GM12891 (cell line): ENCODE measurements at regions not wholly inside any gene's neighbourhood (a gene's known extent, or its start where the extent isn't known, plus 50 kb on each side); places are given as distances from the start of the nearest gene placed in this dataset.

Experiments used
- DNase-seq: peaks from one replicate; pipeline ENCODE4 v3.0.0; 2011; ENCODE audit warnings: low spot score; ENCODE audit not compliant: insufficient read length
- FAIRE-seq: peaks from 2 replicates; lab custom pipeline; 2011; peaks lifted over from hg19 to GRCh38; lab: Jason Lieb, UNC
- PAX5 ChIP-seq: IDR thresholded peaks from 2 replicates; pipeline ENCODE4 v1.6.1; 2011; ENCODE audit warnings: low read length, moderate library complexity, mild to moderate bottlenecking; ENCODE audit not compliant: insufficient read depth, severe bottlenecking
- POLR2A ChIP-seq: IDR thresholded peaks from 2 replicates; pipeline ENCODE4 v1.6.1; 2011; ENCODE audit warnings: low read depth, low read length, control low read depth
- POLR2AphosphoS5 ChIP-seq: IDR thresholded peaks from 2 replicates; pipeline ENCODE4 v1.6.1; 2011; ENCODE audit warnings: low read depth, low read length, control low read depth
- POU2F2 ChIP-seq: IDR thresholded peaks from 2 replicates; pipeline ENCODE4 v1.6.1; 2011; ENCODE audit warnings: low read depth, mild to moderate bottlenecking, control low read depth, low read length, moderate library complexity
- SPI1 ChIP-seq: IDR thresholded peaks from 2 replicates; pipeline ENCODE4 v1.6.1; 2011; ENCODE audit warnings: low read depth, low read length, control low read depth
- TAF1 ChIP-seq: IDR thresholded peaks from 2 replicates; pipeline ENCODE4 v1.6.1; 2011; ENCODE audit warnings: low read depth, low read length, control low read depth

DNA sequence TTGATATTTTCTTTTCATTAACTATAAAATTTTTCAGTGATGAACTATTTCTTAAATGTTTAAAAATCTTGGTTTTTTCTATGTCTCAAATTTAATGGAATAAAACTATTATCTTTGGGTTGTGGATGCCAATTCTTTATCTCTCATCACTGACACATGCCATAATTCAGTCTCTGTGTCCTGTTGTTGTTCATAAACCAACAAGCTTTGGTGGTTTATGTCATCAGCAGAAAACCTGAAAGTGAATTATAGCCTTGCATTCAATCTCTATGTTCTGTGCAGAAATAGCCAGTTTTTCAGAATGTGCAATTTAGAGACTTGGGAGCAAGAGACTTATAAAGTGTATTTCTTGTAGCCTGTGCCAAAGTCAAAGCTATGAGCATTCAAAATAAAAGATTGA is 462.6 kb upstream of the ADGRL4 start:
- no peak for TF ChIP-seq POLR2AphosphoS5
- no peak for TF ChIP-seq PAX5
- no peak for TF ChIP-seq SPI1
- TF ChIP-seq POU2F2, result no peak
- TF ChIP-seq TAF1, result no peak
- TF ChIP-seq POLR2A, result no peak
- no peak for DNase-seq
- FAIRE-seq, result peak; percentile 55

DNA sequence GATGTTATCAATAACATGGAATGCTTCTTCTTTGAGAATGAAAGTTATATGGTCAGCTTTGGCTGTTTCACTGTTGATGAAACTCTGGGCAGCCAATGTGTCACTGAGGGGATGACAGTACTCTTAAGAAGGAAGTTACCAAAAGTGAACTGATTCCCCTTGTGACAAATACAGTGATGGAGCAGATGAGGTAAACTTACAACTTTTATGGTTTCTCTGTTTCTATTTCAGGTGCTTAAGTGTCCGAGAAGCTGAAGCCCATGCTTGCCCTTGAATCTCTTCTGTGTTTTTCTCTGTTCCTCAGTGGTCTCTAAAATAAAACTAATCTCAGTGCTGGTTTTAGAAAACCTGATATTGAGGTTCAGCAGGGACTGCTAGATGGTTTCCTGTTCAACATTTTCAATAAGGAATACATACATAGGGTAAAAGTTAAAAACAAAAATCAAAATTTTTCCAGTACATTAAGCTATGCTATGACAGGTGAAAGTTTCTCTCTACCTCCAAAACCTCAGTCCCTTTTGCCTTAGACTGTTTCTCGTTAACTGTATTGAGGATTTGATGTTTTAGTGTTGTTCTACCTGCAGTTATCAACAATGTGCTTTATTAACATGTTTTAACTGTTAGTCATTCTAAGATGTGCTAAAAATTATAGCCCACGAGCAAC is 454.4 kb upstream of the ADGRL4 start:
- FAIRE-seq (peak; percentile 92), DNase-seq (peak; percentile 14)
- peak; percentile 73 for TF ChIP-seq SPI1
- no peak for TF ChIP-seq PAX5

DNA sequence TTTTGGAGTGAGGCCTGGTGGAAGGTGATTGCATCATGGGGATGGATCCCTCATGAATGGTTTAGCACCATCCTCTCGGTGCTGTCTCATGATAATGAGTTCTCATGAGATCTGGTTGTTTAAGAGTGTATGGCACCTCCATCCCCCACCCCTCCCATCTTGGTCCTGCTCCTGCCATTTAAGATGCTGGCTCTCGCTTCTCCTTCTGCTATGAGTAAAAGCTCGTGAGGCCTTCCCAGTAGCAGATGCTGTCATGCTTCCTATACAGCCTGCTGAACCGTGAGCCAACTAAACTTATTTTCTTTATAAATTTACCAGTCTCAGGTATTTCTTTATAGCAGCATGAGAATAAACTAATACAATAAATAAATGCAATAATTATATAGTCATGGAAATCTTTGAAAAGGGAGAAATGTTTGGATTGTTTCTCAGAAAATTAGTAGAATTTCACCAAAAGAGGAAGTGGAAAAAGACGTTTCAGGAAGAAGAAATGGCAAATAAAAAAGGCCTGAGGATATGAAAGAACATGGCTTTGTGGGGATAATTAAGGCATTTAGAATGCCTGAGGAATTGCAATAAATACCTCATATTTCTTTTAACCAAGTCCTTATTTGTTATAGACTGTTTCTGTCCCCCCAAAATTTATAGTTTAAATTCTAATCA is 451.2 kb upstream of the ADGRL4 start:
- DNase-seq (no peak), FAIRE-seq (peak; percentile 47)
- TF ChIP-seq SPI1 (peak; percentile 78), TAF1 (no peak)

DNA sequence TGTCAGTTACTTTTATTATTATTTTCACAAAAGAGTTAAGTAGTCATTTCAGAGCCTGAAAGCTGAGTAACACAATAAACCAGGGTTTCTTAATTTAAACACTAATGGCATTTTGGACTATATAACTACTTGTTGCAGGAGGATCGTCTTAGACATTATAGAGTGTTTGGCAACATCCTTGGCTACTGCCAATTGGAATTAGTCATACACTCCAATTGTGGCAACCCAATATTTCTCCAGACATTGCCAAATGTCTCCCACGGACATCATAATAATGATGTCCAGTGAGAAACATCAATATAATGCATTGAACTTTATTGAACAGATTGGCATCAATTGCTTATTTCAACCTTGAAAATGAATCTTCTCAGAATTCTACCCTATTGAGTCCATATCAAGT is 441.9 kb upstream of the ADGRL4 start:
- no peak for FAIRE-seq
- no peak for DNase-seq
- TF ChIP-seq POU2F2 (no peak), PAX5 (no peak), POLR2AphosphoS5 (no peak), POLR2A (no peak), TAF1 (no peak)

DNA sequence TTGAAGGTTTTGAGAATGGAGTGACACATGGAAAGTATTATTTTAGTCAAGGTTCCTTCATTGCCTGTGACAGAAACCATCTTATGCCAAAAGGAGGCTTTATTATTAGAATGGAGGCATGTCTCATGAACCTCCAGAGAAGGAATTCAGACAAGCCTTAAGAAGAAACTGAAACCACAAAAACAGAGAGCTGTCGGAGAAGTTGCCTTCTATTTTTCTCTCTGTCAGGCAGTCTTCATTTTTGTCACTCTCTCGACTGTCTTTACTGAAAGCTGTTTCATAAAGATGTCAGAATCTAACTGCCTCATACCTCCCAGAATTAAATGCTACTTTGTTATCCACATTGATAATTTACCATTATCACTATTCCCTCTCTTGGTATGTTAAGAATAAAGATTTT is 434.7 kb upstream of the ADGRL4 start:
- TF ChIP-seq POLR2A, result no peak
- no peak for FAIRE-seq
- DNase-seq, result no peak

DNA sequence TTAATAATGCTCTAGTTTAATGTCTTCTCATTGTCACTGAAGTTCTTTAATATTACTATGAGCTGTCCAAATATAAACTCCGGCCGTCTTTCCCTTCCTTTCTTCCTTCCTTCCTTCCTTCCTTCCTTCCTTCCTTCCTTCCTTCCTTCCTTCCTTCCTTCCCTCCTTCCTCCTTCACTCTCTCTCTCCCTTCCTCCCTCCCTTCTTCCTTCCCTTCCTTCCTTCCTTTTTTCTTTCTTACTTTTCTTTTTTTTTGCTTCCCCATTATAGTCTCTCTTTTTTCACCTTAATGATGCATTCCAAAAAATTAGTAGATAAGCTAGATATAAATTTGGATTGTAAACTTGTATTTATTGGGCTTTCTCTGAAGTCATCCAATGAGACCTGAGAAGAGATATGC is 431.0 kb upstream of the ADGRL4 start:
- TF ChIP-seq POLR2AphosphoS5 (no peak), POU2F2 (no peak), TAF1 (no peak), PAX5 (no peak), SPI1 (no peak)
- FAIRE-seq (no peak), DNase-seq (no peak)

DNA sequence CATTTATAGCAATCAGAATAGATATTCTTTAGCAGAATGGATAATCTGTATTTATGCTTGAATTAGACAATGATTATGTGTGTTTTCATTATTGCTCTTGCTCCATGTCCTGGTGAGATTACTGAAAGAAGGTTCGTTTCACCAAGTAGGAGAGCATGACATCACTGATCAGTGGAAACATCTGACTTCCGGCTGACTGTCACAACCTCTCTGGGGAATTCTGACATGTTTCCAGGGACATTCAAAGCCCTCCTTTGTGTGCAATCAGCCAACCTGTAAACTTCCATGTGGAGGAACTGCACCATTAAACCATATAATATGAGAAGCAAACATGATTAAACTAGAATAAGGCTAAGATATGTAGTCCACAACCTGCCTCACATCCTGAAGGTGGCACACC is 424.8 kb upstream of the ADGRL4 start:
- DNase-seq (no peak), FAIRE-seq (no peak)
- TF ChIP-seq POLR2A, result no peak
- no peak for TF ChIP-seq TAF1
- TF ChIP-seq PAX5, result no peak
- no peak for TF ChIP-seq POU2F2
- no peak for TF ChIP-seq POLR2AphosphoS5
- no peak for TF ChIP-seq SPI1

DNA sequence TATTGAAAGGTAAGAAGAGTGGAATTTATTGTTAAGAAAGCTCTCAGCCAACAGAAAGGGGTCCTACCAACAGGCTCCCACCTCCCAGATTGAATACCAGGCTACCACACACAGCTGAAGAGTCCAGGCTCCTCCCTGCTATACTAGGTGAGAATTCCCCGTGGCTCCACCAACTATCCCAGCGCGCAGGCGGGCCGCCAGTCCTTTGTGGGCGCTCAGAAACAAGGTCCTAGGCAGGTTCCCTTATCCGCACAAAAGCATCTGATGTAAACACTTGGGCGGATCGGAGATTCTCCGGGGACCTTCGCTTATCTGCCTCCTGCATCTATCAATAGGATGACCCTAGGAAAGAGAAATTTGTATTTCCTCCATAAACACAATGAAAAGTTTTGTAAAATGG is 423.9 kb upstream of the ADGRL4 start:
- no peak for DNase-seq
- no peak for TF ChIP-seq POLR2A
- TF ChIP-seq POLR2AphosphoS5, result no peak
- no peak for TF ChIP-seq SPI1
- no peak for TF ChIP-seq PAX5
- TF ChIP-seq TAF1, result no peak
- TF ChIP-seq POU2F2, result no peak
- FAIRE-seq, result no peak

DNA sequence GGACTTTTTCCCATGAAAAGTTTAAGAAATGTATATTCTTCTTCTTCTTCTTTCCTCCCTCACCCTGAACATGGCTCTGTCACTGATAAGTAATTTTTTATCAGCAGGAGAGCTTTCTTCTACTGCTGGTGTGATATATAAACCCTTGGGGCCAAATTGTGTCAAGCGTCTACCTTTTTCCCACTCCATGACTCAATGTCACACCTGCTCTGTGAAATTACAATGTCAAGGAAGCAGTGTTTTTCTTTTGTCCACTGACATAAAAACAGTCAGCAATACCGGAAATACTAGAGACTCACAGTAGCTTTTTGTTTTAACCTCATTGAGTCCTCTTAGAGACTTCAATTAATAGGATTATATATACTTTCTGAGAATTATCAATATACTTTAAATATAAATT is 416.2 kb upstream of the ADGRL4 start:
- DNase-seq, result no peak
- no peak for FAIRE-seq
- no peak for TF ChIP-seq POLR2AphosphoS5
- TF ChIP-seq POLR2A, result no peak
- TF ChIP-seq SPI1, result no peak
- no peak for TF ChIP-seq TAF1
- TF ChIP-seq PAX5, result no peak
- no peak for TF ChIP-seq POU2F2

DNA sequence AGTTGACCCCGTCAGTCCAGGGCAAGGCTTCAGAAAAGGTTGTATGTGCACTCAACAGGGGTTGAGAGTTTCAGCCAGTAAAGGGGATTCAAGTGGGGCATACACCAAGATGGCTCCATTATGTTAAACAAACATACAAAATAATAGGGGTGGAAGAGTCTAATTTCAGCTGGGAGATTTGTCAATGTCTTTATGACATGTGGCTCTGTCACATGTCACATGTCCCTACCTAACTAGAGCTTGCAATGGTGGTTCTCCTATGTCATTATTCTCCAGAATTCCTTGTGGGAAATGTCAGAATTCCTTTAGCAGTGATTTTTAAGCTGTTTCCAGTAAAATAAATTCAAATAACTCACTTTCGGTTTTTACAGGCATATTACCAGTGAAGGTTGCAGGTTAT is 392.0 kb upstream of the ADGRL4 start:
- DNase-seq (no peak), FAIRE-seq (no peak)
- TF ChIP-seq POU2F2, result no peak
- TF ChIP-seq TAF1, result no peak

DNA sequence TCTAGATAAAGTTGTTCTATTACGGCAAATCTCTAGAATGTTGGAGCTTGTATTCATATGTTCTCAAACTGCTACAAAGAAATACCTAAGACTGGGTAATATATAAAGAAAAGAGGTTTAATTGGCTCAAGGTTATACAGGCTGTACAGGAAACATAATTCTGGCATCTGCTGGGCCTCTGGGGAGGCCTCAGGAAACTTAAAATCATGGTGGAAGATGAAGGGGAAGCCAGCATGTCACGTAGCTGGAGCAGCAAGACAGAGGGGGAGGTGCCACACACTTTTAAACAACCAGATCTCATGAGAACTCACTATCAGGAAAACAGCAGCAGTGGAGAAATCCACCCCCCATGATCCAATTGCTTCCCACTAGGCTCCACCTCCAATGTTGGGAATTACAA is 390.4 kb upstream of the ADGRL4 start:
- no peak for TF ChIP-seq POU2F2
- no peak for TF ChIP-seq SPI1
- no peak for TF ChIP-seq TAF1
- no peak for TF ChIP-seq PAX5
- TF ChIP-seq POLR2AphosphoS5, result no peak
- TF ChIP-seq POLR2A, result no peak
- DNase-seq (no peak), FAIRE-seq (no peak)
